ENCODE measurements at regions not wholly inside any gene's neighbourhood (a gene's known extent, or its start where the extent isn't known, plus 50 kb on each side); places are given as distances from the start of the nearest gene placed in this dataset.

- no peak for TF ChIP-seq CTCF (IDR thresholded peaks at IDR 0.05)
- no peak for TF ChIP-seq EP300 (IDR thresholded peaks at IDR 0.05)
Observed at GRCh38 chr4:156195914-156196313, 242.2 kb upstream of the CTSO start.
